Dermis microvascular lymphatic vessel endothelial cell (primary cell): ENCODE measurements at regions not wholly inside any gene's neighbourhood (a gene's known extent, or its start where the extent isn't known, plus 50 kb on each side); places are given as distances from the start of the nearest gene placed in this dataset.
"Not testable (repeated sequence)": the region's sequence is repeated elsewhere in the genome, so short reads cannot be mapped to it uniquely, and the experiment has no call there.

Experiments
- DNase-seq, 2 donors: peaks; one replicate each; pipeline versions ENCODE4 v3.0.0 to v3.0.0-alpha.2; 2010; ENCODE audit warnings: low read depth in 2 of 2

DNA sequence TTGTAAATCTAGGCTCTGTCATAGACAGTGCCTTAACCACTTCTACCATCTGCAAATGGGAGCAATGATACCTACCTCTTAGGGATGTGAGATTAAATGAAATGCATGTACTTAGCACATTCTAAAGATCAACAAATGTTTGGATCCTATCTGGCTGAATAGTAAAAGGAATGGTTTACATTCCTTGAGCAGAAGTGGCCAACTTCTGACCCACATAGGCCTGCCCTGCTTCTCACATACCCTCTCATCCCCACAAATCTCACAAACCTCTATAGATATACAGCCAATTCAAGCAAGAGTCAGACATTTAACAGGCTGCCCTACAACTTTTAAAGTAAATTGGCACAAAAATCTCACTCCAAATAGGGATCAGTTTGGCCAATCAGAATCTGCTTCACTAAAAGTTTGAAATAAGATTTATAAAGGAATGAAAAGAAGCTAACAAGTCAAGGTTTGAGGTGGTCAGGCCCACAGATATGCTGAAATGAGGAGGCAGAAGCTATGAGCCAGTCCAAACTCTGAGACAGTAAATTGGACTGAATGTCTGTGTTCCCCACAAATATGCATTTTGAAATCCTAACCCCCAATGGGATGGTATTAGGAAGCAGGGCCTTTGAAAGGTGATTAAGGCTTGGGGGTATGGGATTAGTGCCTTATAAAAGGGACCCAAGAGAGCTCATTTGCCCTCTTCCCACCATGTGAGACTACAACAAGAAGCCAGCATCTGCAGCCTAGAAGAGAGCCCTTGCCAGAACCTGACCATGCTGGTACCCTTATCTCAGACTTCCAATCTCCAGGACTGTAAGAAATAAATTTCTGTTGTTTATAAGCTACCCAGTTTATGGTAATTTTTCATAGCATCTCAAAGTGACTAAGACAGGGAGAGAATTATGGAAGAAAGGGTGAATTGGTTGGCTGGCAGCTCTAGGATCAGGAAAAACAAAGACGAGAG is 227.8 kb upstream of the RBMS1 start:
- no peak for DNase-seq

DNA sequence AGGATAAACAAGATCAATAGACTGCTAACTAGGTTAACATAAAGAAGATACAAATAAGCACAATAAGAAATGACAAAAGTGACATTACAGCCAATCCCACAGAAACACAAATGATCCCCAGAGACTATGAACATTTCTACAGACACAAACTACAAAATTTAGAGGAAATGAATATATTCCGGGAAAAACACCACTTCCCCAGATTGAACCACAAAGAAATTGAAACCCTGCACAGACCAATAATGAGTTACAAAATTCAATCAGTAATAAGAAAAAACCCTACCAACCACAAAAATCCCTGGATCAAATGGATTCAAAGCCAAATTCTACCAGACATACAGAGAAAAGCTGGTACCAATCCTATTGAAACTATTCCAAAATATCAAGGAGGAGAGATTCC is 232.4 kb upstream of the RBMS1 start:
- DNase-seq: no peak

DNA sequence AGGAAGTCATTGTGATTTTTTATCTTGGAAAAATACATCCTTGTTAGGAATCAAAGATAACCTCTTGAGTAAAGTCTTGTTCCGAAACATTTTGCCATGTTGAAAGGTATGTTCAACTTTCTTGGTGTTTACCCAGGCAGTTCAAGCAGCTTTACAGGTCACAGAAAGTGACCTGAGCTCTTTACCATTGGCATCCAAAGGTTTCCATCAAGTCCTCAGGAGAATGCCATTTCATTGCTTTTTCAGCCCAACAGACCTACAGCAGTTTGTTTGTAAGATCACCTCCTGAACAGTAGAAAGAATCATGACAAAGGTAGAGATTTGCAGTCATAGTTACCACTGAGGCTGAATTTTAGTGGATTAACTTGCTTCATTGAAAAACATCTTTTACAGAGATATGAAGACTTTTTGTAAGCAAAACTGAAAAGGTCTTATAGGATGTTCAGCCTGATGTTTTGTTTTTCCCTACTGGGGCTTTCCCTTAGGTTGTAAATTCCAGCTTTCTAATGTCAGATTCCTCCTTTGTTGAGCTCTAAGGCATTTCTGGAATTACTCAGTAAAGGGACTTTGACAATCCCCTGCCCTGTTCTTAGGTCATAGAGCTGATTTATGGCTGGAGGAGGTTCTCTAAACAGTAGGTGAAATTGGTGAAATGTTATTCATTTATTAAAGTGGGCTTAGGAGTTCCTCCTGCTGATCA is 236.8 kb upstream of the RBMS1 start:
- DNase-seq: no peak

DNA sequence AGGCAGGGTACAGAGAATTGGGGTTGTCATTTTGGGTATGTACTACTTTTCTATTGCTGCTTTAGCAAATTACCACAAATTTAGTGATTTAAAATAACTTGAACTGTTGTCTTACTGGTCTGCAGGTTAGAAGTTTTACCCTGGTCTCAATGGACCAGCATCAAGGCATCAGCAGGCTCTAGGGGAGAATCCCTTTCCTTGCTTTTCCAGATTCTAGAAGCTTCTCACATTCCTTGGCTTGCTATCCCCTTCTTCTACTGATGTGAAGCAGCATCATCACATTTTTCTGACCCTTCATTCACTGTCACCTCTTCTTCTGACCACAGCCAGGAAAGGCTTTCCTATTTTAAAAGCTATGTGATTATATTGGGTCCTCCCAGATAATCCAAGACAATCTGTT is 237.8 kb upstream of the RBMS1 start:
- no peak for DNase-seq

DNA sequence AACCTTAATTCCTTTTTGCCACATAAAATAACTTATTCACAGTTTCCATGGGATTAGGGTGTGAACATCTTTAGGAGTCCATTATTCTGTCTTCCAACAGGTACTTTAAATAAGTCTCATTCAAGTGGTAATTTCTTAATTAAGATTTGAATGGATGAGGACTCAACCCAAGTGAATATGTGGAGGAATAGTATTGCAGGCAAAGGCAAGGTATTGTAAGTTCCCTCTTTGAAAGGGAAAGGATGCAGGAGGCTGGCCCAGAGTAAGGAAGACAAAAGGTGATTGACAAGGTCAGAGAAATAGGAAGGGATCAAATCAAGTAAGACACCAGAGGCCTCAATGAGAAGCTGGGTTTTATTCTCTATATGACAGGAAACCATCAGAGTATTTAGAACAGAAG is 238.2 kb upstream of the RBMS1 start:
- DNase-seq: no peak

DNA sequence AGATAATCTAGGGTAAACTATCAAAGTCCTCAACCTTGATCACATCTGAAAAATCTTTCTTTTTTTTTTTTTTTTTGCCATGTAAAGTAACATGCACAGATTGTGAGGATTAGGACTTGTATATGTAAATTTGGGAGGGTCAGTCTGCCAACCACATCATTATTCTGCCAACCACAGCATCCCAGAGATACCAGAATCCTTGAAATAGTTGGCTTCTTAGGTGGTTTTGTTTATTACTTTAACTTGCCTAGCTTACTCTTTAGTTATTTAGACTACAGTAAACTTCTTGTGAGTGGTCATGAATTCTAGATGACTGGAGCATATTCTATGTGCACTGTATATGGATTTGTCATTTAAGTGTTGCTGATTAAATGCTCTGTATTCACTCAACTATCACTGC is 242.1 kb upstream of the RBMS1 start:
- no peak for DNase-seq

DNA sequence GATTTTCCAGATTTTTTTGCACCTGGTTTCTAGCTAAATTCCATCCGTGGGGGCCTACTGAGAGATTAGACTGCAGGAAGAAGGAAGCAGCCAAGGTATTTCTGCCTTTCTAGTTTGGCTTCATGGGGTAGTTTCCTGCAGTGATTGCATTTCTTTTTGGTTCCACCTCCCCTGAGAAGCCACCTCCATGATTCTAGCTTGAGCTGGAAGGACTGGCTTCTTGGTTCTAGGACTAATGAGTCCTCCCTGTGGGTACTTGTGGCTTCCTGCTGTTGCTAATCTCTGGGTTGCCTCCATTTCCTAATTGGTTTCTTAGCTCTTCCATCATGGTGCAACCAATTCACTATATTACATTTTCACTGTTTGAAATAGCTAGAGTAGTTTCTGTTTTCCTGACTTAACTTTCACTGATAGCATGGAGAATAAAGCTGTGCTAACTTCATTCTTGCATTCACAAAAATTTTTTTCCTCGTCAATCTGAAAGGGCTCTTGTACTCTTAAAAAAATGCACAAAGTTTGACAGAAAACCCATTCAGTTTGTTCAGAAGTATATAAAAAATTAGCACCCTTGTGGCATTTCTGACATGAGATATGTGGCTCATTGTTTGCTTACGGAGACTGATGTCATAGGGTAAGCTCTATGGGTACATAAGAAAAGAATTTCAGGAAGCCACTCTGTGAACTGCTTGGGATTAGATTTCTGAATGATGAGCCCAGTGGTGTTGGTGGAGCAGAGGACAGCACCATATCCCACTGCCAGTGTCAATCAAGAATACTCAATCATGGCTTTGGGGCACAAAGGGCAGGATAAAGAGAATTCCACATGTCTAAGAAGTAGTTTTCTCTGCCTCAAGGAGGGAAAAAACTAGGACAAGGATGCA is 242.8 kb upstream of the RBMS1 start:
- peak in 1 of 2 donors; percentile 45 for DNase-seq

DNA sequence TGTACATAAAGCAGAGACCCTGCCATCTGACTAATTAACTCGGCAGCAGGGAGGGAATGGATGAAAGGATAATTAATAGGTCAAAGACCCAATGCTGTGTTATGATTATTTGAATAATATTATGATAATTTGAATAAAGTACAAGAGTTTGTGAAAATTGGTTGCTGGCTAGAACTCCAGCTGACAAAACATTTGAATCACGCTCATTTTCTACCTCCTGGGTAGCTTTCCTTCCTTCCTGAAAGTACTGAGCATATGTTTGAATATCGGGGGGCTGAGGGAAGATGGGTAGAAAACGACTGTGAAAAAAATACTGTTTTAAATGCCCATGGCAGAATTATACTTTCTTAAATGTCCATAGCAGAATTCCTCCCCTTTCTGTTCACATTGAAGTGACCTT is 243.6 kb upstream of the RBMS1 start:
- peak in 1 of 2 donors; percentile 47 for DNase-seq

DNA sequence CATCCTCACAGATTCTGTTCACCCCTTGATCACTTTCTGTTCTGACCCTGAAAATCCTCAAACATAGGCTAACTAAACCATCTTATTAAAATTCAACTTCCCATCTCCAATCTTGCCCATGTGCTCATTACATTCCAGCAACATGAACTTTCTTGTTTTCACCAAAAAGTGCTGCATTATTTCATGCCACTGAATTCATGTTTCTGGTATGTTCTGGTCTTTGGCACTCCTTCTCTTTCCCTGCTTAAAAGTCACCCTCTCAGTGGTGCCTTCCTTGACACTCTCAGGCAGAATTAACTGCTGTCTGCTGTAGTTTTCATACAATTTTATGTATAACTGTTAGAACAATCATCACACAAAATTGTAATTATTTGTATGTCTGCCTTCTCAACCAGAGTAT is 247.7 kb upstream of the RBMS1 start:
- no peak for DNase-seq

DNA sequence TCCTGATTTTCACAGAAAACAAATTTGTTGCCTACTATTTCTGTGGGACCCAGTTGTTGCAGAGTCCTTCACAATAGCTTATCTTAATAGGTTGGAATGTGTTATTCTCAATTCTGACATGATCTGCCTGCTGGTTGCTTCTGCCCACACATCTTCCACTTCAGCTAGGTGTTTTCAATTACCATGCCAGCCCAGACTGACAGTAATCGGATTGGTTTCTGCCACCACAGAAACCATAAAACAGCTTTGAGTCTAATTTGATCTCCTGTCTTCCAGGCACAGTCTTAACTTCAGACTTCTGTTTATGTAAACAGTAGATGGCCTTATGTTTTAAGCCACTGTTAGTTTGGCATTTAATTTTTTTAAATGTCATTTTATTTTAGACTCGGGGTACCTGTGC is 248.2 kb upstream of the RBMS1 start:
- no peak for DNase-seq

DNA sequence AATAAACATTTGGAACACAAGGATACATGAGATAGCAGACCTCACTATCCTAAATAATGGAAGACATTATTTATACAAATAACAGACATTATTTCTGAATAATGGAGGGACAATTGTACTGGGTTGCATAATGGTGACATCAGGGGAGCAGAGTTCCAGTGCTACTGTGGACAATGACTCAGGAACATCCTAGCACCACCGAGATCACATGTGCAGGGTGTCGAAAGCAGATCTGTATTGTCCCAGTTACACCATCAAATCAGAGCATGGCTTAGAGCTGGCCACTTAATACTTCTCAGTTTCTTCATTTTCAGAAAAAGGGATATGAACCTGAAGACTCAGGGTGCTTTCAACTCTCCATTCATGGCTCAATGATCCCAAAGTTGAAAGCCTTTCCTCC is 249.1 kb upstream of the RBMS1 start:
- DNase-seq: no peak

DNA sequence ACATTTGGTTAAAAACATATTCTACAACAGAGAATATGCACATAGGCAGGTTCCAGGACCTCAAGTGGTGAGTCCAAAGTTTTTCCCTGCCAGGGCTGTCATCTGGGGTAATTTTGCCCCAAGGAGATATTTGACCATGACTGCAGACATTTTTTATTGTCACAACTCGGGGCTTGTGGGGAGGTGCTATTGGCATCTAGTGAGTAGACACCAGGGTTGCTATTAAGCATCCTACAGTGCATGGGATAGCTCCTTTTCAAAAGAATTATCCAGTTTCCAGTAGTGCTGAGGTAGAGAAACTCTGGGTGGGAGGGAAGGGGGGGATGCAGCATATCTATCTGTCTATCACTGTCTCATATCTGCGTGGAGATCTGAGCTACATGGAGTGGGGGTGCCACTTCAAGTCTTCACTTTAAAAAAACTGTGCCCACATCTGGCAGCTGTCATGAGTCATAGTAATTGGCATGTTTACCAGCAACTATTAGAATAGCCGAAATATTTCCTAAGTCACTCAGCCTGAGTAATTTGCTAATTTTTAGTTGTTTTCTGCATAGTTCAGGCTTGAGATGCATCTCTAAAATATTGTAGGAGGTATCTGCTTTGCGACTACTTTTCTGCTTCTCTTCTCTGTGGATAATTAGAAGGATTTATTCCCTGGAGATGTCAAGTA is 254.0 kb upstream of the RBMS1 start:
- no peak for DNase-seq

DNA sequence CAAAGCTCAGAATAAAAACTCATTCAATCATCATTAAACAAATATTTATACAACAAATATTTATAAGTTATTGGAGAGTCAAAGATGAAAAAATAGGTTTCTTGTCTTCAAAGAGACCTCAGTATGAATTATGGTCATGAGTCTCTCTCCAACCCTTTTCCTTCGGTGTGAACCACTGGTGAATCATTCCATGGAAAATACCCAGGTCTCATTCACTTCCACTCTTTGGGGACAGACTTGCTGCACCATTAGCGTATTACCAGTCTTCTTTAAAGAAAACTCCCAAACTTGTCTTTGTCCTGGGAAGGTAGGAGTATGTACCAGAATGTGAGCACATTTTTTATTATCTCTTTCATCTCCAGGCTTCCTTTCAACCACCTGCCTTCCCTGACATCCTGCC is 257.4 kb upstream of the RBMS1 start:
- peak in 1 of 2 donors; percentile 8 for DNase-seq

DNA sequence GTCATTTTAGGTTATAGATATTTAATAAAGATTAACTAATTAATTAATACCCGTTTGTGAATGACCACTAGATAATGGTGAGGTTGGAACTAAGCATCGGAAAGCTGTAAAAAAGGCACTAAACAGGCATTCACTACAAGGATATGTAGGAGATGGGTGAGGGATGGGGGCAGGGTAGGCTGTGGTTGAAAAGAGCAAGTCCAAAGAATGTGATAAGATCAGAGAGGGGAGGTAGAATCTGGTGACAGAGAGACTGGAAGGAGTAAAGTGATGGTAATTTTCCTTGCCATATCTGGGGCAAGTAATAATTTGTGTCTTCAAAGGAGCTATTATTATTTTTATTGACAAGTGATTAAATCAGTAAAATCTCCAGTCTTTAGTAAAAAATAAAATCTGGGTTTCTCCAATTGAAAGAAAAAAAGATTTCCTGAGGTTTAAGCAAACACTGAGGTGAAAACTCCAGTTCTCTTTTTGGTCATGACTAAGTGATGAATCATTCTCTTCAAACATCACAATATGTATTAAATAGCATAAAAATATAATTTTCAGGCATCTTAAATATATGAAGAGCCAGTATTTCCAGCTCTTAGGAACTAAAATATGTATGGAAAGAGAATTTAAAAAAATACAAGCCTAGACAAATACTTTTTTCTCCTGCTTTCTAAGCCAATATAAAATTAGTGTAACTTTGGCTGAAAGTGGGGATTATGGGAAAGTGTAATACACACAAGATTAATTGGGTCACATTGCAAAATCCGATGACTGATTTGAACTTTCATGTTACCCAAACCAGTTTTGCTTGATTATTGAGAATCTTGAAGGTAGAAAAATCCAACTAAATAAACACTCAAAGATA is 259.1 kb upstream of the RBMS1 start:
- peak in 1 of 2 donors; percentile 19 for DNase-seq

DNA sequence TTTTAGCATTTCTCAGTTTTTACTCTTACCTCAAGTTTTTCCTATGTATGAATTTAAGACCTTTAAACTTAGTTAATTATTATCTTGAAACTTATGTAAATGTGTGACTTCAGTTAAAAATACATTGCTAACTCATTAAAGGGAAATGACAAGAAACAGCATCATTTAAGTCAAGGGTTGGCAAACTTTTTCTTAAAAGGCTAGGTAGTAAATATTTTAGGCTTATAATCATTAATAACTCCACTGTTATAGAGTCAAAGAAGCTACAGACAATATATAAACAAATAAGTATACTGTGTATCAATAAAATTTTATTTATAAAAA is 259.7 kb upstream of the RBMS1 start:
- DNase-seq: no peak

DNA sequence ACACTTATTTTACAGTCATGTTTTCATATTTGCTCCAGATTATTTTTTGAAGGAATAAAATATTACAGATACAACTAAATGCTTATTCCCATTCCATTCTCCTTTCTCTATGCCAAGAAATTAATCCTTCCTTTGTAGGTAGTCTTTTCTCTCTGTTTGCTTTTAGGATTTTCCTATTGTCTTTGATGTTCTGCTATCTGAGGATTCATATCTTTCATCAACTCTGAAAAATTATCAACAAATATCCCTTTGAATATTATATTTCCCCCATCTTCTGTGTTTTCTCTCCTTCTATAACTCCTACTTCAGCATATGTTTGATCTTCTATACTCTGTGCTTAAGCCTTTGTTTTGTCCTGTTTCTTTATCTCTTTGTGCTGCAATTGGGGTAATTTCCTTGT is 260.4 kb upstream of the RBMS1 start:
- DNase-seq: no peak

DNA sequence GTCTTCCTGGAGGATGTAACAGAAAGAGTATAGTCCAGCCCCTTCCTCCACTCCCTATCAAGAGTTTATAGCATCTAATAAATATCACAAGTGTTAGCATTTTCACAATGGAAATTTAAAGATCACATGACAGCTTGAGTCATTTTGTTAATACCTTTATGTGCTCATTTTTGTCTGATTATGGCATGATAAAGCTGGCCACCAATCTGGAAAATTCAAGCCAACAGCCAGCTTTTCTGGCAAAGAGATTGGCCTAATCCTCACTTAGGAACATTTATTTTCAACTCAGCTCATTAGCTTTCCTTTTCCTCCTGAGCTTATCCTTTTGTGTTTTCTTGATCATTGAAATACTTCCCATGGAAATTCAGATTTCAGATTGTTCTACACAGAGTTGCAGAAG is 262.9 kb upstream of the RBMS1 start:
- DNase-seq: no peak

DNA sequence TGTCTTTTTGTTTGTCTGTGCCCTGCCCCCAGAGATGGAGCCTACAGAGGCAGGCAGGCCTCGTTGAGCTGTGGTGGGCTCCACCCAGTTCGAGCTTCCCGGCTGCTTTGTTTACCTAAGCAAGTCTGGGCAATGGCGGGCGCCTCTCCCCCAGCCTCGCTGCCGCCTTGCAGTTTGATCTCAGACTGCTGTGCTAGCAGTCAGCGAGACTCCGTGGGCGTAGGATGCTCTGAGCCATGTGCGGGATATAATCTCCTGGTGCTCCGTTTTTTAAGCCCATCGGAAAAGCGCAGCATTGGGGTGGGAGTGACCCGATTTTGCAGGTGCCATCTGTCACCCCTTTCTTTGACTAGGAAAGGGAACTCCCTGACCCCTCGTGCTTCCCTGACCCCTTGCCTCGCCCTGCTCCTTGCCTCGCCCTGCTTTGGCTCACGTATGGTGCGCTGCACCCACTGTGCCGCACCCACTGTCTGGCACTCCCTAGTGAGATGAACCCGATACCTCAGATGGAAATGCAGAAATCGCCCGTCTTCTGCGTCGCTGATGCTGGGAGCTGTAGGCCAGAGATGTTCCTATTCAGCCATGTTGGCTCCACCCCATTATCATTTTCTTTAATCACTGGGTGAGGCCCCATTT is 269.0 kb upstream of the RBMS1 start:
- DNase-seq: not testable (repeated sequence)

DNA sequence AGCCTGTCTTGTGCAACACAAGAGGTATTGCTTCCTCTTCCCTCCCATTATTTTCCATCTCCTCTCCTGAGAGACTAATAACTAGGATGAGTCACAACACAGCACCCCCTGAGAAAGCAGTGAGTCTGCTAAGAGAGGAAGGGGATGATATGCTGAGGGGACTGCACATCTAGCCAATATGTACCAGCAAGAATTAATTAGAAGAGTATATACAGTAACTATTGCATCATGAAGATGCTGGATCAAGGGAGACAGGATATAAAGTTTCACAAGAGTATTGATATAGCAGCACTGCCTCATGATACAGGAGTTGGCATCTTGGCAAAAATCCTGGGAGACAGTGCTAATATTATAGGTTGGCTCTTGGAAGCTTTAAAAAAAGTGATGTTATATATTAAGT is 289.9 kb upstream of the RBMS1 start:
- DNase-seq: no peak

DNA sequence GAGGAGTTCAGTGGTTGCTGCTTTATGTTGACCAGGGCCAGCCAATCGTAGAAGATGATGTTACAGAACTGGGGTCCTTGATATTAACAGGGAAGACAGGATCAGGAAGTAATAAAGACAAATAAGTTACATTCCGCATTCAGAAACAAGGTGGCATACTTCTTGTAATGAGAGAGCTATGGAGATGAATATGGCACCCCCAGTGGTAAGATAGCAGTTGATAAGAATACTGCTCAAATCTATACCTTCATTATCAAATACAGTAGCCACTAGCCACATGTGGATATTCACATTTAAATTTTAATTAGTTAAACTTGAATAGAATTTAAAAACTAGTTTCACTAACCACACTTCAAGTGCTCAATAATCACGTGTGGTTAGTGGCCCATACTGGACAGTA is 290.4 kb upstream of the RBMS1 start:
- no peak for DNase-seq
